ENCODE measurements at regions not wholly inside any gene's neighbourhood (a gene's known extent, or its start where the extent isn't known, plus 50 kb on each side); places are given as distances from the start of the nearest gene placed in this dataset.

GRCh38 chr6:95095855-95096254 lies 481.5 kb upstream of the MANEA start:
- H3K56ac ChIP-seq (ENCODE audit: insufficient read length, low read depth, low read length) = no peak overlapping the region
- no peak overlapping the region for H4K5ac ChIP-seq (ENCODE audit: insufficient read length, low read depth, low read length)
- H3K9me3 ChIP-seq (ENCODE audit: control insufficient read depth, low read depth, low read length) = no peaks in the 10 kb centered on the region
- no peak overlapping the region for H3K4me2 ChIP-seq (ENCODE audit: insufficient read depth, insufficient read length, low read length)
- H3K79me2 ChIP-seq (ENCODE audit: insufficient read depth, low read length) = no peaks in the 10 kb centered on the region
- H2BK120ac ChIP-seq (ENCODE audit: low read depth, low read length, poor library complexity, severe bottlenecking) = no peak overlapping the region
- WGBS (ENCODE audit: extremely low coverage, insufficient read length, low lambda C conversion rate) = no CpG with 5 or more reads among the region's 2 CpGs
- no peak overlapping the region for H3K14ac ChIP-seq (ENCODE audit: insufficient read depth, low read length)
- no peak overlapping the region for H3K23ac ChIP-seq (ENCODE audit: insufficient read length, low read depth, low read length)
- H3K27me3 ChIP-seq (ENCODE audit: insufficient read depth, low read length) = no peaks in the 10 kb centered on the region
- H2AFZ ChIP-seq (ENCODE audit: low read length) = no peak overlapping the region
- H4K91ac ChIP-seq (ENCODE audit: insufficient read length, low read depth, low read length) = no peak overlapping the region
- H4K20me1 ChIP-seq (ENCODE audit: control insufficient read depth, insufficient read depth, insufficient read length) = no peaks in the 10 kb centered on the region
- no peak overlapping the region for H3K9ac ChIP-seq (ENCODE audit: extremely low read depth, insufficient read length, low read length)
- H2BK15ac ChIP-seq (ENCODE audit: low read depth, low read length) = no peak overlapping the region
- H3K23me2 ChIP-seq (ENCODE audit: insufficient read length, low read depth, low read length, poor library complexity, severe bottlenecking) = no peaks in the 10 kb centered on the region
- no peak overlapping the region for H2AK5ac ChIP-seq (ENCODE audit: insufficient read length, low read length)
- no peak overlapping the region for H3K4me3 Mint-ChIP-seq
- no peak for DNase-seq
- H3K27ac Mint-ChIP-seq = no peak overlapping the region
- H4K8ac ChIP-seq (replicated peaks; ENCODE audit: insufficient read length, low read depth, low read length) = no peak overlapping the region
- H3K27me3 Mint-ChIP-seq (ENCODE audit: low read depth) = no peaks in the 10 kb centered on the region
- H2BK20ac ChIP-seq (ENCODE audit: low read depth, low read length, poor library complexity, severe bottlenecking) = no peak overlapping the region
- no peak overlapping the region for H2BK12ac ChIP-seq (ENCODE audit: insufficient read length, low read depth, low read length)
- no peaks in the 10 kb centered on the region for H3K36me3 Mint-ChIP-seq (ENCODE audit: insufficient read depth in 1 of 3, low read depth in 3 of 3)
- no peaks in the 10 kb centered on the region for H3K4me1 ChIP-seq (ENCODE audit: insufficient read depth, low read length)
- no peaks in the 10 kb centered on the region for H3K79me1 ChIP-seq (ENCODE audit: insufficient read depth, low read depth, low read length, poor library complexity, severe bottlenecking)
- H2BK5ac ChIP-seq (ENCODE audit: insufficient read length, low read length) = no peak overlapping the region
- H3K4ac ChIP-seq (ENCODE audit: low read depth, low read length) = no peak overlapping the region
- no peaks in the 10 kb centered on the region for H3K9me3 Mint-ChIP-seq
- no peak overlapping the region for H3K18ac ChIP-seq (ENCODE audit: insufficient read length, low read depth, low read length)
- TF ChIP-seq CTCF (conservative IDR thresholded peaks at IDR 0.05) = no peak
- H3K4me1 Mint-ChIP-seq = peaks cover 2 to 4% of the 10 kb centered on the region in 2 experiments; a peak in 2 of 4 replicates
- H3K27ac ChIP-seq (ENCODE audit: insufficient read length, low read depth, low read length) = no peak overlapping the region
- no peak overlapping the region for H3T11ph ChIP-seq (ENCODE audit: low read length)

Measured in H9 (cell line).